Activated CD8-positive, alpha-beta T cell treated with anti-CD3 and anti-CD28 coated beads for 36 hours (primary cell): ENCODE measurements at regions not wholly inside any gene's neighbourhood (a gene's known extent, or its start where the extent isn't known, plus 50 kb on each side); places are given as distances from the start of the nearest gene placed in this dataset.
A peak's percentile ranks its signal among the peaks of the same experiment; 100 is the strongest.
"Not testable (repeated sequence)": the region's sequence is repeated elsewhere in the genome, so short reads cannot be mapped to it uniquely, and the experiment has no call there.

Experiments
- ATAC-seq: fragments of 200-7000 bp; cut with Tn5 transposase; one replicate; pipeline ENCODE4 v1.10.0; 2021; ENCODE audit warnings: mild to moderate bottlenecking, moderate library complexity
- CTCF ChIA-PET: fragments of 350-600 bp; sonication (Branson Sonifier 250); formaldehyde crosslinking; loops from one replicate; lab custom pipeline; 2021; ENCODE audit warnings: antibody characterized with exemption; lab: Charles Lee
- POLR2A ChIA-PET: fragments of 350-600 bp; sonication (Branson Sonifier 250); formaldehyde crosslinking; loops from one replicate; lab custom pipeline; 2021; ENCODE audit warnings: antibody characterized with exemption; lab: Charles Lee
- DNase-seq: peaks from one replicate; pipeline ENCODE4 v3.0.0-alpha.2; 2020
- H3K27ac Mint-ChIP-seq: one replicate; pipeline ENCODE4 v1.8.0; 2021; ENCODE audit warnings: mild to moderate bottlenecking, mixed read lengths
- H3K27me3 Mint-ChIP-seq: one replicate; pipeline ENCODE4 v1.8.0; 2021; ENCODE audit warnings: mixed read lengths
- H3K36me3 Mint-ChIP-seq: one replicate; pipeline ENCODE4 v1.8.0; 2021; ENCODE audit warnings: low read depth, mixed read lengths
- H3K4me1 Mint-ChIP-seq: one replicate; pipeline ENCODE4 v1.8.0; 2021; ENCODE audit warnings: low read depth, mixed read lengths
- H3K4me3 Mint-ChIP-seq: one replicate; pipeline ENCODE4 v1.8.0; 2021; ENCODE audit warnings: mild to moderate bottlenecking, moderate library complexity, mixed read lengths
- H3K9me3 Mint-ChIP-seq: one replicate; pipeline ENCODE4 v1.8.0; 2021; ENCODE audit warnings: mixed read lengths
- CTCF ChIP-seq: fragments of 200-600 bp; IDR thresholded peaks from one replicate; pipeline ENCODE4 v1.8.0; 2022; ENCODE audit warnings: antibody characterized with exemption, mild to moderate bottlenecking
- intact Hi-C: fragments of 100-400 bp; cut with micrococcal nuclease; formaldehyde crosslinking; loops from one replicate; pipeline ENCODE4 v1.10.0; 2022

- DNase-seq (no peak), ATAC-seq (no peak)
- H3K4me1 Mint-ChIP-seq = no peaks in the 10 kb centered on the region
- intact Hi-C loops = no loop called here
- POLR2A ChIA-PET = no interaction called here
- TF ChIP-seq CTCF = no peak
- no peaks in the 10 kb centered on the region for H3K36me3 Mint-ChIP-seq
- no peak overlapping the region for H3K4me3 Mint-ChIP-seq
- H3K9me3 Mint-ChIP-seq = no peaks in the 10 kb centered on the region
- CTCF ChIA-PET = interaction anchor here (0.6 to 1.5 kb wide), 2 partner anchors 9 to 226 kb away, joined by 3 to 4 read pairs; no protein-coding TSS in a partner anchor
- H3K27me3 Mint-ChIP-seq = peaks cover 2% of the 10 kb centered on the region
- H3K27ac Mint-ChIP-seq = no peak overlapping the region
These were observed 106.6 kb downstream of the NPY start for GRCh38 chr7:24390376-24391157.

DNA sequence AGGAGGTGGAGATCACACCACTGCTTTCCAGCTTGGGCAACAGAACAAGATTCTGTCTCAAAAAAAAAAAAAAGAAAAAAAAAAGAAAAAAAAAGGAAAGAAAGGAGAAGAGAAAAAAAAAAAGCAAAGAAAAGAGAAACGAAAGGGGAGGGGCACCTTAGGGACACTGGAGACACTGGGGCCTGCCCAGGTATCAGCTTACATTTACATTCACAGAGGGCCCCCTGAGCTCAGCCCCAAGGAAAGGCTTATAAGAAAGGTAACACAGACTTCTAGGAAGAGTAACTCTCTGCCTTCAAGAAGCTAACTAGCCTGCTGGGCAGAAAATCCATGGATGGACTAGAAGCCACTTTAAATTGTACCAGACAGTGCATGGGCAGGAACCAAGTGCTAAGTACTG lies 108.8 kb downstream of the NPY start:
- CTCF ChIA-PET = no interaction called here
- no peak overlapping the region for H3K27ac Mint-ChIP-seq

GRCh38 chr7:24395512-24395911 lies 111.5 kb downstream of the NPY start:
- Mint-ChIP-seq H3K27me3 (peaks cover 2% of the 10 kb centered on the region), H3K9me3 (no peaks in the 10 kb centered on the region), H3K4me1 (no peaks in the 10 kb centered on the region), H3K36me3 (no peaks in the 10 kb centered on the region), H3K27ac (no peak overlapping the region), H3K4me3 (no peak overlapping the region)
- POLR2A ChIA-PET = no interaction called here
- ATAC-seq (no peak), DNase-seq (no peak)
- intact Hi-C loops = no loop called here
- CTCF ChIA-PET = no interaction called here
- no peak for TF ChIP-seq CTCF

More for the DNA sequence above, 108.8 kb downstream of the NPY start:
- no peak overlapping the region for H3K4me3 Mint-ChIP-seq
- no peaks in the 10 kb centered on the region for H3K36me3 Mint-ChIP-seq
- intact Hi-C loops = no loop called here
- no peaks in the 10 kb centered on the region for H3K4me1 Mint-ChIP-seq
- no peaks in the 10 kb centered on the region for H3K9me3 Mint-ChIP-seq
- peaks cover 2% of the 10 kb centered on the region for H3K27me3 Mint-ChIP-seq
- no peak for ATAC-seq
- DNase-seq = no peak
- POLR2A ChIA-PET = interaction anchor here (0.7 kb wide), 1 partner anchor 39 kb away, joined by 3 read pairs; no protein-coding TSS in a partner anchor
- no peak for TF ChIP-seq CTCF

- intact Hi-C loops, H3K4me1 Mint-ChIP-seq, DNase-seq, H3K36me3 Mint-ChIP-seq, CTCF ChIA-PET, H3K27me3 Mint-ChIP-seq, H3K27ac Mint-ChIP-seq, POLR2A ChIA-PET, ATAC-seq, H3K4me3 Mint-ChIP-seq, H3K9me3 Mint-ChIP-seq: not testable (repeated sequence)
These were observed 112.4 kb downstream of the NPY start for GRCh38 chr7:24396387-24396786.

DNA sequence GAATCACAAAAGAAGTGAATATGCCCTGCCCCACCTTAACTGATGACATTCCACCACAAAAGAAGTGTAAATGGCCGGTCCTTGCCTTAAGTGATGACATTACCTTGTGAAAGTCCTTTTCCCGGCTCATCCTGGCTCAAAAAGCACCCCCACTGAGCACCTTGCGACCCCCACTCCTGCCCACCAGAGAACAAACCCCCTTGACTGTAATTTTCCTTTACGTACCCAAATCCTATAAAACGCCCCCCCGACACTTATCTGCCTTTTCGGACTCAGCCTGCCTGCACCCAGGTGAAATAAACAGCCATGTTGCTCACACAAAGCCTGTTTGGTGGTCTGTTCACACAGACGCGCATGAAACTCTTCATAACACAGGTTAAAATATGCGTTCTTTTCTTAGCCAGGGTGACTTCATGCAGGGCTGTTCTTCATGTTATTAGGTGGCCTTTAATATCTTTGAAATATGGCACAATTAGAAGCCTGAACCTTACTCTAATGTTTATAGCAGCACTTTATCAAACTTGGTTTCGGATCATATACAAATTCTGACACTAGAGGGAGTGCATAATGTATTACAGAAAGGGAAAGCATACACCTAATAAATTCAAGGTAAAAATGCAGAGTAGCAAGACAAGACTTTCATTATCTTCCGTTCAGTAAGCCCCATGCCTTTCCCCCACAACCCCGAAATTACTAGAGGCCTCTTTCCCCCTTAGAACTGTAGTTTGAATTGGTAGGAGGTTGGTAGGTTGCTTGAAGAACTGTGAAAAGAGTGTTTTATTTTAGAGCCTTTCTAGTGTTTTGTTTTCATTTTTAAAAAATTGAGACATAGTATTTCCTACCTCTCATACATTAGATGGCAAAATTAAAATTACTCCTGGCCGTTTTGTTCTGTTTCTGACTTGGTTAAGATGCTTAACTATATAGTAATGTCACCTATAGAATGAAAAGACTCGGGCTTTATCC lies 117.9 kb downstream of the NPY start:
- intact Hi-C loops = loop anchor here (10.0 kb wide), 1 partner anchor 173 kb away; the partner anchor contains the start of gene PALS2
- CTCF ChIA-PET = interaction anchor here (0.8 kb wide), 1 partner anchor 265 kb away, joined by 4 read pairs; no protein-coding TSS in a partner anchor
- peak; percentile 20 for TF ChIP-seq CTCF

More for the DNA sequence above, 117.9 kb downstream of the NPY start:
- Mint-ChIP-seq H3K27me3 (peaks cover 3% of the 10 kb centered on the region), H3K4me1 (peaks cover 7% of the 10 kb centered on the region), H3K36me3 (no peaks in the 10 kb centered on the region), H3K4me3 (no peak overlapping the region), H3K27ac (no peak overlapping the region), H3K9me3 (no peaks in the 10 kb centered on the region)
- POLR2A ChIA-PET = no interaction called here
- DNase-seq (no peak), ATAC-seq (no peak)
